H1 (cell line): ENCODE measurements at regions not wholly inside any gene's neighbourhood (a gene's known extent, or its start where the extent isn't known, plus 50 kb on each side); places are given as distances from the start of the nearest gene placed in this dataset.
A peak's percentile ranks its signal among the peaks of the same experiment; 100 is the strongest.

Experiments
- CTCF ChIA-PET: fragments of 300-600 bp; sonication (Branson Sonifier 250); formaldehyde crosslinking; loops from one replicate; lab custom pipeline; 2021; ENCODE audit not compliant: partially characterized antibody; lab: Charles Lee
- POLR2A ChIA-PET: fragments of 300-600 bp; sonication (Branson Sonifier 250); formaldehyde crosslinking; loops from one replicate; lab custom pipeline; 2021; ENCODE audit warnings: inconsistent platforms; ENCODE audit not compliant: partially characterized antibody; lab: Charles Lee
- DNase-seq, 2 experiments: peaks; one replicate each; pipeline versions ENCODE4 v3.0.0 to v3.0.0-alpha.2; 2010 to 2022; ENCODE audit warnings: low spot score in 2 of 2, low read depth in 1 of 2, mixed read lengths in 1 of 2
- FAIRE-seq: peaks from 2 replicates; lab custom pipeline; 2011; peaks lifted over from hg19 to GRCh38; lab: Jason Lieb, UNC
- H2AFZ ChIP-seq: 2 replicates; pipeline ENCODE4 v1.8.1; 2012; ENCODE audit warnings: low read length, inconsistent platforms
- H2AK5ac ChIP-seq: 2 replicates; pipeline ENCODE4 v1.6.1; 2013; ENCODE audit warnings: low read depth, low read length
- H2BK120ac ChIP-seq: replicated peaks from 2 replicates; pipeline ENCODE3; 2013; ENCODE audit warnings: low read depth, low read length, inconsistent platforms
- H2BK12ac ChIP-seq: 2 replicates; pipeline ENCODE4 v1.6.1; 2013; ENCODE audit warnings: low read depth, low read length
- H2BK15ac ChIP-seq: 2 replicates; pipeline ENCODE4 v1.6.1; 2013; ENCODE audit warnings: low read length
- H2BK20ac ChIP-seq: 2 replicates; pipeline ENCODE4 v1.6.1; 2013; ENCODE audit warnings: low read length
- H2BK5ac ChIP-seq: 2 replicates; pipeline ENCODE4 v1.6.1; 2013; ENCODE audit warnings: low read depth, low read length
- H3K14ac ChIP-seq: 2 replicates; pipeline ENCODE4 v1.6.1; 2013; ENCODE audit warnings: inconsistent platforms; ENCODE audit not compliant: insufficient read length
- H3K18ac ChIP-seq: 2 replicates; pipeline ENCODE4 v1.6.1; 2013; ENCODE audit warnings: low read length; ENCODE audit errors: extremely low read depth
- H3K23ac ChIP-seq: 2 replicates; pipeline ENCODE4 v1.6.1; 2013; ENCODE audit warnings: inconsistent platforms; ENCODE audit not compliant: insufficient read length
- H3K23me2 ChIP-seq: 2 replicates; pipeline ENCODE4 v1.6.1; 2013; ENCODE audit warnings: low read depth, low read length
- H3K27ac ChIP-seq: 2 replicates; pipeline ENCODE4 v1.6.1; 2011; ENCODE audit warnings: low read depth, low read length, inconsistent platforms
- H3K27me3 ChIP-seq, 4 experiments: replicated peaks in 1 of 4; 1 replicate in 1 of 4; 2 replicates in 3 of 4; pipeline versions ENCODE4 v1.6.1 to v1.8.1; 2011 to 2013; ENCODE audit warnings: low read length in 3 of 4, mild to moderate bottlenecking in 3 of 4, inconsistent platforms in 2 of 4, mixed read lengths in 2 of 4, moderate library complexity in 1 of 4; ENCODE audit not compliant: control insufficient read depth in 3 of 4, insufficient read depth in 3 of 4; ENCODE audit errors: extremely low read depth in 1 of 4
- H3K36me3 ChIP-seq, 4 experiments: 2 replicates each; pipeline versions ENCODE4 v1.6.1 to v1.8.1; 2011 to 2013; ENCODE audit warnings: mild to moderate bottlenecking in 4 of 4, low read length in 3 of 4, moderate library complexity in 2 of 4, control low read depth in 1 of 4, inconsistent platforms in 1 of 4; ENCODE audit not compliant: insufficient read depth in 4 of 4, control insufficient read depth in 2 of 4
- H3K4ac ChIP-seq: replicated peaks from 2 replicates; pipeline ENCODE3; 2013; ENCODE audit warnings: low read length, low read depth, mixed read lengths, inconsistent platforms; ENCODE audit not compliant: insufficient read length
- H3K4me1 ChIP-seq, 4 experiments: replicated peaks in 1 of 4; 1 replicate in 1 of 4; 2 replicates in 3 of 4; pipeline versions ENCODE4 v1.6.1 to v1.8.1; 2011 to 2013; ENCODE audit warnings: low read length in 3 of 4, inconsistent platforms in 2 of 4, mixed read lengths in 1 of 4; ENCODE audit not compliant: insufficient read depth in 4 of 4, control insufficient read depth in 3 of 4
- H3K4me2 ChIP-seq, 2 experiments: 2 replicates each; pipeline versions ENCODE4 v1.6.1 to v1.8.1; 2011 to 2013; ENCODE audit warnings: low read depth in 2 of 2, low read length in 2 of 2, control low read depth in 1 of 2, inconsistent platforms in 1 of 2, mild to moderate bottlenecking in 1 of 2; ENCODE audit not compliant: insufficient read depth in 1 of 2
- H3K4me3 ChIP-seq, 4 experiments: fragments of 200-600, 300-600 bp in 1 of 4; sonication (generic), shearing (Covaris generic), sonication (Bioruptor Twin) in 1 of 4; 2 replicates each; pipeline versions ENCODE4 v1.5.1 to v1.8.1; 2011 to 2016; ENCODE audit warnings: low read length in 4 of 4, low read depth in 3 of 4, control low read depth in 2 of 4, inconsistent platforms in 2 of 4, mild to moderate bottlenecking in 2 of 4, mixed read lengths in 1 of 4, moderate library complexity in 1 of 4; ENCODE audit not compliant: insufficient read depth in 2 of 4; ENCODE audit errors: extremely low read depth in 1 of 4
- H3K56ac ChIP-seq: replicated peaks from 2 replicates; pipeline ENCODE3; 2013; ENCODE audit warnings: low read depth, mild to moderate bottlenecking, mixed read lengths, low read length, inconsistent platforms; ENCODE audit not compliant: insufficient read length
- H3K79me1 ChIP-seq: 2 replicates; pipeline ENCODE4 v1.6.1; 2013; ENCODE audit warnings: low read depth, low read length, control low read depth
- H3K79me2 ChIP-seq, 2 experiments: 2 replicates each; pipeline versions ENCODE4 v1.6.1 to v1.8.1; 2012 to 2013; ENCODE audit warnings: low read length in 2 of 2, mild to moderate bottlenecking in 2 of 2, inconsistent platforms in 1 of 2; ENCODE audit not compliant: insufficient read depth in 2 of 2, control insufficient read depth in 1 of 2
- H3K9ac ChIP-seq, 4 experiments: replicated peaks in 1 of 4; 1 replicate in 1 of 4; 2 replicates in 3 of 4; pipeline versions ENCODE4 v1.6.1 to v1.8.1; 2011 to 2013; ENCODE audit warnings: low read depth in 3 of 4, low read length in 3 of 4, control low read depth in 2 of 4, mild to moderate bottlenecking in 2 of 4, moderate library complexity in 2 of 4, inconsistent platforms in 1 of 4; ENCODE audit errors: extremely low read depth in 1 of 4
- H3K9me3 ChIP-seq, 2 experiments: 2 replicates each; pipeline versions ENCODE4 v1.6.1 to v1.8.1; 2012 to 2013; ENCODE audit warnings: mild to moderate bottlenecking in 2 of 2, moderate library complexity in 2 of 2, control low read depth in 1 of 2, inconsistent platforms in 1 of 2, low read depth in 1 of 2, low read length in 1 of 2, mixed read lengths in 1 of 2; ENCODE audit not compliant: insufficient read depth in 2 of 2
- H4K20me1 ChIP-seq, 2 experiments: replicated peaks in 1 of 2; 2 replicates each; pipeline versions ENCODE3 to v1.8.1; 2011 to 2013; ENCODE audit warnings: inconsistent platforms in 2 of 2, low read length in 2 of 2, mild to moderate bottlenecking in 1 of 2; ENCODE audit not compliant: insufficient read depth in 2 of 2, control insufficient read depth in 1 of 2
- H4K5ac ChIP-seq: 2 replicates; pipeline ENCODE4 v1.6.1; 2013; ENCODE audit warnings: low read length, low read depth, mixed read lengths, inconsistent platforms; ENCODE audit not compliant: insufficient read length
- H4K8ac ChIP-seq: 2 replicates; pipeline ENCODE4 v1.8.0; 2013; ENCODE audit warnings: mild to moderate bottlenecking, moderate library complexity, low read length, inconsistent platforms; ENCODE audit not compliant: insufficient read depth; ENCODE audit errors: extremely low read depth
- H4K91ac ChIP-seq: replicated peaks from 2 replicates; pipeline ENCODE3; 2013; ENCODE audit warnings: low read length, mixed read lengths, inconsistent platforms; ENCODE audit not compliant: insufficient read length
- ATF2 ChIP-seq: IDR thresholded peaks from 2 replicates; pipeline ENCODE4 v1.6.1; 2012; ENCODE audit warnings: low read length, inconsistent platforms
- BACH1 ChIP-seq: IDR thresholded peaks from 2 replicates; pipeline ENCODE4 v1.6.1; 2012; ENCODE audit warnings: low read length, improper control_type of control experiment
- BCL11A ChIP-seq, 2 experiments: IDR thresholded peaks; one replicate each; pipeline ENCODE4 v1.6.1; 2011; ENCODE audit warnings: low read depth in 2 of 2, low read length in 2 of 2, mild to moderate bottlenecking in 2 of 2
- CEBPB ChIP-seq: IDR thresholded peaks from 2 replicates; pipeline ENCODE4 v1.6.1; 2012; ENCODE audit warnings: low read depth, low read length
- EZH2 ChIP-seq: fragments of 200-600 bp; sonication (generic); IDR thresholded peaks from 2 replicates; pipeline ENCODE4 v1.7.1; 2012; ENCODE audit warnings: low read depth, mild to moderate bottlenecking, moderate library complexity, low read length, inconsistent platforms; ENCODE audit not compliant: severe bottlenecking
- GTF2F1 ChIP-seq: IDR thresholded peaks from 2 replicates; pipeline ENCODE4 v1.6.1; 2012; ENCODE audit warnings: low read depth, low read length, improper control_type of control experiment, borderline replicate concordance
- HDAC6 ChIP-seq: IDR thresholded peaks from one replicate; pipeline ENCODE4 v1.7.1; 2012; ENCODE audit warnings: low read depth, mild to moderate bottlenecking, inconsistent platforms, low read length, moderate library complexity
- PHF8 ChIP-seq: fragments of 200-600 bp; sonication (generic); conservative IDR thresholded peaks from 2 replicates; pipeline ENCODE4 v1.7.1; 2012; ENCODE audit warnings: low read depth, mild to moderate bottlenecking, inconsistent platforms, low read length, moderate library complexity
- SIN3A ChIP-seq, 2 experiments: IDR thresholded peaks in 1 of 2; conservative IDR thresholded peaks in 1 of 2; 2 replicates each; pipeline ENCODE4 v1.6.1; 2011 to 2012; ENCODE audit warnings: low read length in 2 of 2, improper control_type of control experiment in 1 of 2, low read depth in 1 of 2, mild to moderate bottlenecking in 1 of 2
- SRF ChIP-seq: IDR thresholded peaks from 2 replicates; pipeline ENCODE4 v1.6.1; 2011; ENCODE audit warnings: mild to moderate bottlenecking, low read depth, low read length, moderate library complexity
- TEAD4 ChIP-seq: IDR thresholded peaks from 2 replicates; pipeline ENCODE4 v1.6.1; 2012; ENCODE audit warnings: low read depth, low read length, inconsistent platforms, mixed read lengths
- YY1 ChIP-seq: IDR thresholded peaks from 2 replicates; pipeline ENCODE4 v1.6.1; 2011; ENCODE audit warnings: low read depth, mild to moderate bottlenecking, low read length
- WGBS, 2 experiments: shearing (Covaris generic) in 1 of 2; methylation state at CpG; one replicate each; pipeline versions ENCODE4 v1.1.6 to v1.1.7; 2013 to 2015; ENCODE audit warnings: low lambda C conversion rate in 2 of 2, mixed read lengths in 2 of 2, inconsistent platforms in 1 of 2, low coverage in 1 of 2, missing lambda C conversion rate in 1 of 2; ENCODE audit not compliant: insufficient replicate concordance in 2 of 2, insufficient coverage in 1 of 2, insufficient read length in 1 of 2; ENCODE audit errors: extremely low coverage in 1 of 2, missing lambda C conversion rate in 1 of 2; 5-methylcytosine and 5-hydroxymethylcytosine counted together

DNA sequence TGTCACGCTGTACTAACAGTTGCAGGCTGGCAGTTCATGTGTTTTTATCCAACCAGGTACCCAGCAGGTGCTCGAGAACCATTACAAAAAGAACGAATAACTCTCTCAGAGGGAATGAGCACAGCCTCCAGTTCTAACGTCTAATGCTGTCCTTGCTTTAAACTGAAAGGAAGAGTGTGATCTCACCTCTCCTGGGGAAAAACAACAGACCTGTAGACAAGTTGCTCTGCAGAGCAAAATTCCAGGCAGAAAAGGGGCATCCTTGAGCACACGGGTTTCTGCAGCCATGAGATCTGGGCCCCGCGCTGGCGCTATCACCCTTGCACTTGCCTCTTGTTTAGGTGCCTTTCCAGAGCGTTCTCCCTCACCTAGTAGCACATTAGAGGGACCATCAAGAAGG is 92.5 kb upstream of the DNAH5 start:
- POLR2A ChIA-PET: interaction anchor here (1.2 kb wide), 1 partner anchor 545 kb away, joined by 3 read pairs; no protein-coding TSS in a partner anchor
- peak overlapping the region in 3 of 4 experiments; percentile 12 to 46 (median 16); a peak in 4 of 8 replicates for H3K4me3 ChIP-seq
- peak overlapping the region; percentile 60; the same call in 1 of the 2 replicates for H3K27ac ChIP-seq
- TF ChIP-seq TEAD4: 0 out of 2 replicates have a peak, but pooled peaks have one; percentile 47
- no peak for TF ChIP-seq SRF
- TF ChIP-seq YY1: no peak
- TF ChIP-seq CEBPB: no peak
- TF ChIP-seq PHF8: no peak
- no peak for TF ChIP-seq HDAC6
- no peak for TF ChIP-seq BACH1
- TF ChIP-seq ATF2: no peak
- no peak for TF ChIP-seq GTF2F1
- 0 out of 4 replicates have a peak, but pooled peaks of 1 of the 2 experiments have one; percentile 3 for TF ChIP-seq SIN3A (conservative IDR thresholded peaks at IDR 0.05 in 1 of 2, IDR thresholded peaks at IDR 0.05 in 1 of 2; ENCODE audit: low read depth in 1 of 2, low read length in 2 of 2)
- no peak for TF ChIP-seq BCL11A (IDR thresholded peaks at IDR 0.05; ENCODE audit: low read depth in 2 of 2, low read length in 2 of 2)
- TF ChIP-seq EZH2: no peak

More for the DNA sequence above, 92.5 kb upstream of the DNAH5 start:
- Histone ChIP-seq H2BK12ac (peak overlapping the region; percentile 64), H2BK120ac (peak overlapping the region; percentile 29), H3K36me3 (no peaks in the 10 kb centered on the region), H3K9ac (peak overlapping the region in 1 of 4 experiments; percentile 22; a peak in 2 of 7 replicates), H2AFZ (peak overlapping the region; percentile 65), H2BK20ac (no peak overlapping the region), H3K4ac (no peak overlapping the region), H3K79me2 (no peaks in the 10 kb centered on the region), H2BK15ac (no peak overlapping the region; the same call in 1 of the 2 replicates), H3K4me1 (peaks cover 18 to 29% (median 19%) of the 10 kb centered on the region in 4 experiments), H3K23ac (no peak overlapping the region), H3K9me3 (no peaks in the 10 kb centered on the region), H4K91ac (peak overlapping the region; percentile 46), H3K14ac (no peak overlapping the region), H3K18ac (peak overlapping the region; percentile 40), H4K20me1 (no peaks in the 10 kb centered on the region), H4K5ac (no peak overlapping the region), H3K27me3 (peaks cover 0 to 4% (median under 1%) of the 10 kb centered on the region in 4 experiments; a peak in 2 of 7 replicates), H3K23me2 (no peaks in the 10 kb centered on the region), H2BK5ac (no peak overlapping the region), H3K4me2 (peak overlapping the region; percentile 29 to 64), H4K8ac (no peak overlapping the region), H2AK5ac (no peak overlapping the region), H3K79me1 (no peaks in the 10 kb centered on the region; the same call in 1 of the 2 replicates), H3K56ac (no peak overlapping the region)
- CTCF ChIA-PET: interaction anchor here (1.4 kb wide), 1 partner anchor 51 kb away, joined by 3 read pairs; no protein-coding TSS in a partner anchor
- WGBS, 2 experiments: 26% methylated on average over 9 of the region's 9 CpGs; no CpG with 5 or more reads in 1 of the 2 experiments
- FAIRE-seq (no peak), DNase-seq (no peak)
